Right kidney (tissue), 1 donor: ENCODE measurements at regions not wholly inside any gene's neighbourhood (a gene's known extent, or its start where the extent isn't known, plus 50 kb on each side); places are given as distances from the start of the nearest gene placed in this dataset.

Source experiments
- DNase-seq: peaks from one replicate; pipeline ENCODE4 v3.0.0-alpha.2; 2016

DNA sequence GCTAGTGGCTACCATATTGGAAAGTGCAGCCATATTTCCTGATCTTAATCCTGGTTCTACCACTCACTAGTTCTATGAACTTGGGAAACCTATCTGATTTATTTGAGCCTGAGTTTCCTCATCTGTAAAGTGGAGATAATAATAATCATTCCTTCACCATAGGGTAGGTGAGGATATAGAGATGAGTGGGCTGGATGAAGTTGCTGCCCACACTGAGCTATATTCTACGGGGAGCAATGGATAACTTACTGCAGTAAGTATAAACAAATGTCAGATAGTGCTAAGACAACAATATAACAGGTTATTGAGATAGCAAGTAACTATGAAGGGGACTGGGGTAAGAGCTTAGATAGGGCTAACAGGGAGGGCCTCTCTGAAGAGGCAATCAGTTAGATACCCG is 251.5 kb upstream of the ADAMTS9 start:
- DNase-seq: no peak

DNA sequence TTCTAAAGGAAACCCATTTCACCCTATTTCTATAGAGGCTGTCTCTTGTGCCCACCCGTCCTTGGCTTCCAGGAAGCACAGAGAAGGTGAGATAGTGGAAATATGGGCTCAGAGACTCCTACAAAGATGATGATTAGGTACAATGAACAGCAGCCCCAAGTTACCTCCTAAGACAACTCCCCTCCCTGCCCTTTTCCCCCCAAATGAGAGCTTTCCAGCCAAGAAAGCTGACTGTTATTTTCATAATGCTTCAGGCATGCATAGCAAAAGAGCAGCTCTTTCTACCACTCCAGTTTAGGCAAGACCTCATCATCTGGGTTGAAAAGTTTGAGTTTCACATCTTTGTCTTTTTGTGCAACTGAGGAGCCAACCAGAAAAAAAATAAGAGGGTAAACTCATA is 248.8 kb upstream of the ADAMTS9 start:
- no peak for DNase-seq

DNA sequence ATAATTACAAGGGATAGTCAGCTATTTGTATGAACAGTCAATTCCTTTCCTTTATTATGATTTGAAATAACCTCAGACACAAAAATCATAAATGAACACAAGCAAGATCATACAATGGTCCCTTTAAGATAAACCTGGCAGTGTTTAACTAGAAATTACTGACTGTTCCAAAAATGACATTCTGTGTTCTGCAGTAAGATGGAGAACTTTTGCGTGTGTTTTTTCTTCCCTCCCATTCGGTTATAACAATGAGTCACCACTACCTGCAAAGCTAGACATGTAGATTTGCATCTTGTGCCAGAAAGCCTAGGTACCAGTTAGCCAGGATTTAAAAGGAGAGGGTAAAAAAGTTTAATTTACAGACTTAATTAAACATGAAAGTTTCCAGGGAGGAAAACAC is 248.2 kb upstream of the ADAMTS9 start:
- no peak for DNase-seq

DNA sequence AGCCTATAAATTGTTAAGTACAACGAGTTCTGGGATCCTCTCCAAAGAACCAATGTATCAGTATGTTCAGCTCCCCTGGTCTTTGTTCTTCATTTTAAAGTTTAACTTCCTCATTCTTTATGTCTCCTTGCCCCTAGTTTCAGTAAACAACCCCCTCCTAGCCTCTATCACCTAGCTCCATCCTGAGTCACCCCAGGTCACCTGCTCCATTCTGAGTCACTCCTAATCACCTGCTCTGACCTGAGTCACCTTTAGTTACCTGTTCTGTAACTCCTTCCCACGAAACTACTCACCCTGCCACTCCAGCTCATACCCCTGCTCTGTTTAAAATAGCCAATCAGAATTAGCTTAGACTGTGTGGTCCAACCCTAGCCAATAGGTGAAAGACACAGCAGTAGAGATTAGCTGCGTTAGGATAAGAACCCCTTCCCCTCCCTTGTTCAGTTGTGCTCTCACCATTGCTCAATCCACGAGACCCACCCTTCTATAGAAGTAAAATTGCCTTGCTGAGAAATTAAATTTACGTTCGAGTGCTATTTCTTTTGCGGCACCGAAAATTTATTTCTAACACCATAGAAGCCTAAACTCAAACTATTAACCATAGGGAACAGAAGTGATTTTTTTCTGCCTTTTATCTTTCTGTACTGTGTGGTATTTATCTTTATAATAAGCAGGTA is 245.0 kb upstream of the ADAMTS9 start:
- no peak for DNase-seq

DNA sequence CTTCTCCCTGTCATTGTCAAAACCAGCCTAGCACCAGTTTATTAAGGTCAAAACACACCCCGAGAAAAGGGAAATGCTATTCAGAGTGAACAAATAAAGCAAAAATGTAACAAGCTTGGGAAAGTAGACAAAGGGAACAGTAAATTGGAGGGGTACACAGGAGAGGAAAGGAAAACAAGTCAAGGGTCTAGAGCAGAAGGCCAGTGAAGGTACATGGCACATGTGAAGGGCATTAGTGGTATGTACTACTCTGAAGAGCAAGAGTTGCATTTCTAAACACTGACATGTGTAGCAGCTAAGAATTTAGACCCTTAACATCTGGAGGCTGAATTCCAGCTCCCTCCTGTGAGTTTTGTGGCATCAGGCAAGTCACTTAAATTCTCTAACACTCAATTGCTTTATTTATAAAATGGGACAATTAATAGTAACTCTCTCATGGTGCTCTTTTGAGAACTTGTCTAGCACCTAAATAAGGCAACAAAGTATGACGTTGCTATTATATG is 244.3 kb upstream of the ADAMTS9 start:
- no peak for DNase-seq

DNA sequence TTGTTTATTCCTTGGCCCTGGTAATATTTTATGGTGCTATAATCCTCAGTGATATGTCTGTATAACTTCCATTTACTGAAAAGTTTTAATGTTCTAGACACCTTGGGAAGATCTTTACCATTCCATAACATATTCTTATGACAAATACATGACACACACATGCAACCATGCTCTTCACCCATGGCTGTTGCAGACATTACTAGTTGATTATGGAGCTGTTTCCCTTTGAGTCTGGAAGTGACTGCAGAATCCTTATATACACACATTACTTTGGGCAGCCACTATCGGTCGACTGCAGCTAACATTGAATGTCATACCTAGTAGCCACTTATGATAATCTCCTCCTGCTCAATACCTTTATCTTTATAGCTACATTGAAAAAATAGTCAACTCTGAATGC is 243.1 kb upstream of the ADAMTS9 start:
- DNase-seq: no peak

DNA sequence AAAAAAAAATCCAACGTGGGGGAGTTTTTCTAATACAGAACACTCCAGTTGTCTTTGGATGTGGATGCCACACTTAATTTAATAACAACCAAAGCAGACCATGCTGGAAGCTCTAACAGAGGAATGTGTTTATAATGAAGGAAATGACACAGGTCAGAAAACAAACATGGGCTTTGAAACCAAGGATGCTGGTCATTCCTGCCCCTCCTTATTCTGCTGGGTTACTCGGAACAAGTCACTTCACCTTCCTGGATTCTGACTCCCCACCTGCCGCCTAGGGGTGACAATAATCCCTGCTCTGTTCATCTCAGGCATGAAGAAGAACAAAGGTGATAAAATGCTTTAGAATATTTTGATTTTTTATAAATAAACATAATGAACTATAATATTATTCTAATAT is 240.9 kb upstream of the ADAMTS9 start:
- DNase-seq: no peak

DNA sequence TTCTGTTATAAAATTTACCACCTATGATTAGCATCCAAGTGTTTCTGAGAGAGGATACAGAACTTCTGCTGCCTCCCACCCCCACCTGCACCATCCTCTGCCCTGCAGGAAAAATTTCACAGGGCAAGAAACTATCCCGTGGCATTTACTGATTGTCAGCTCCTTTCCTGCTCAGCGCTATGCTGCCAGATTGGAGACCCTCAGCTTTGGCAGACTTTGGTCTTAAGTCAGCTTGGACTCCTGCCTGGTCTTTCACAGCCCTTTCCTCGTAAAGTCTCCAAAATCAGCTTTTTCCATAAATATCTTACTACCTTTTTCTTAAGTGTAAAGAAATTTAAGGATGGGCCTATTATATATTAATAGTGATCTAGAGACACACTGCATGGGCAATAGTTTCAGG is 239.9 kb upstream of the ADAMTS9 start:
- DNase-seq: no peak

DNA sequence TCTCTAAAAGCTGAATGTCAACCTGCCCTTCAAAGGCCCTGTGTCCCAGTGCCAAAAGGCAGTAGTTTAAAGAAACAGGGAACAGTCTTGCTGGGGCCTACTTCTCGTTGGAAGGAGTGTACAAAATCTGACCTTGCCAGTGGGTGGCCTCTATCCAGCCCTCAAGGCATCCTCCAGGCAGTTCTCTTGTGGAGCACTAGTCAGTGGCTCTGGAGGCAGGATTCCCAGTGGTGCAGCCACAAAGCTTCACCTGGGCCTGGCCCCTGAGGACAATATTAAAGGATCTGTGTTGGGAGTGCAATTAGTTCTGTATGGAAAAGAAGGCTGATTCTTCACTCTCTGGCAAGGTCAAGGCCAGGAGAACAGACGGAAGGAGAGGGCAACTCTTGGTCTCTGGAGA is 237.8 kb upstream of the ADAMTS9 start:
- DNase-seq: no peak

DNA sequence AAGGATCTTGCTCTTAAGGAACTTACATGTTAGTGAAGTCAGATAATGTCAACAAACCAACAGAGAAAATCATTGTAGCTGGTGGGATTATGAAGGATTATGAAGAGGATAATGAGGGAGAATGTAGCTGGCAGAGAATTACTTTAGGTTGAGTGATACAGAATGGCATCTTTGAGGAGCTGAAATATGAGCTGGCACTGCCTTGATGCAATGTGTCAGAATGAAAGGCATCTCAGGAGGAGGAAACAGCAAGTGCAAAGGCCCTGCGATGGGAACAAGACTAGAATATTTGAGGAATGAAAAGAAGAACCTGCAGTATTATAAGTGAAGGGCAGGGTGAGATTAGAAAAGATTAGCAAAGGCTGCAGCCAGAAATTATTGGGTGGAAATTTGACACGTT is 237.2 kb upstream of the ADAMTS9 start:
- DNase-seq: no peak

DNA sequence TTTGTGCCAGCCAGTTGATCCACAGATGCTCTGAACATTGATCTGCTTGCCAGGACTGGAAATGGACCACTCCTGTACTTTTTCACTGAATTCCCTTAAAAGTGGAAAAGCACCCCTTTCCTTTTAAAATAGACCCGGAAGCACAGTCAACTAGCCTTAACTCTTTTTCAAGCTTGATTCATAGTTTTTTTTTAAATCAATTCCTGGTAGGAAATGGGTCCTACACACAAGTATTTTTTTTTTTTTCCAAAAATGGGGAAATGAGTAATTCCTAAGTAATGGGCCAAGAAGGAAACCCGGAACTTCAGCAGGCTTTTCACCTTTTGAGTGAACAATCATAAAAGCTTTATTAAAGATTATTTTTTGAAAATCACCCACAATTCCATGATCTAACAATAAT is 234.4 kb upstream of the ADAMTS9 start:
- no peak for DNase-seq

DNA sequence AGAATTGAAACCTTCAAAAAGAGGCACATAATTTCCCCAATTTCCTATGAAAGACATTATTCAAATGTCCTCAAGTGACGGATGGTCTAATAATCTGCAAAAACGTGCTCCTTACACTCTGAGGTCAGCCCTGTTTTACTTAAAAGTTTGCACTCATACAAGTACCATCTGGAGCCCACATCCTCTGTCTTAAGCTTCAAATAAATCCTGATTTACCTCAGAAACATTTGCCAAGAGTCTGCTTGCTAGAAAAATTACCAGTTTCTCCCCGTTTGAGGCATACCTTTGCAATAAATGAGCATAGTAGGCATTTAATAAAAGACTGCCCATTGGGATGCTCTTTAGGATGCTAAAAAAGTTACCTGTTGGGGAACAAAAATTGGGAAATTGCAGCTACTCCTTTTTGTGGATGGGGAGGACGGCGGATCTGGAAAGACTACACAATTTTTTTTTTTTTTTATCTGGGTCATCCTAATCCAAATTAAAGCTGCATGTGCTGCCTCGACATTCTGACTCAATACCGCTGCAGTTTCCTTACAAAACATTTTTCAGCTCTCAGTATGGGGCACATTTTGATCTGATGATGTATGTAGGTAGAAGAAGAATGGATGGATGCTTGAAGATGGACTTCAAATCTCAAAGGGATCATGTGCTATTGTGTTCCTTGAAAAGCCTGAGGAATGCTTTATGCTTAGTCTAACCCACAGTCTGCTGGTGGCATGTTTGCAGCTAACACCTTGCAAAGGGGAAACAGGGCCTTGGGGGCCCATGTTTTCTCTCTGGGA is 233.7 kb upstream of the ADAMTS9 start:
- DNase-seq: no peak

DNA sequence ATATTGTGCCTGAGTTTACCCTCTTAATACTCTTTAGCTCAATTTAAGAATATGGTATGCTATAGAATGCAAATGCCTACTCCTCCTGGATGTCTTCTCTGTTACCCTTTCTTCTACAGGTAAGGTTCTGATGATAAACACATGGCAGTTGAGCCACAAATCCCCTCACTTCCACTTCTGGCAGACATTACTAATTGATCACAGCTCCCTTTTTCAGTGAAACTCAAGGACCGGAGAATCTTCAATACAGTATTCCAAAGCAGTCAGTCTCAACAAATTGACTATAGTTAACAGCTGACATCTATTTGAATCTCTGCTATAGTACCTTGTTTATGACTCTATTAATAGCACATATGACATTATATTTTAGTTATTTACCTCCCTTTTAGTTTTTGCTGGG is 232.1 kb upstream of the ADAMTS9 start:
- no peak for DNase-seq

DNA sequence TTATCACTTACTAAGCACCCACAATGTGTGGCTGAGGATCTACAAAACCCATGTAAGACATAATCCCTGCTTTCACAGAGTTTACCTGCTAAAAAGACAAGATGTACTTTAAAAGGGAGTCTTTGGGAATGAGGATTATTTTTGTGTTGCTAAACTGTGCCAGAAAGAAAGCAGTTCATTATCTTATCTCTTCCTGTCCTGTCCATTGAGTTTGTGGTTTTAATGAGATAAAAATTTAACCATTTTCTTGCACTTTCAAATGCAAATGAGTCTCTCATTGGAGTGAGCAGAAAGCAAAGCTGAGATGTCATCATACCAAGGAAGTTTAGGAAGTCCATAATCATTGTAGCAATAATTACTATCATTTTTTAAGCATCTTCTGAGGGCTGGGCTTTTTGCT is 231.2 kb upstream of the ADAMTS9 start:
- DNase-seq: no peak

DNA sequence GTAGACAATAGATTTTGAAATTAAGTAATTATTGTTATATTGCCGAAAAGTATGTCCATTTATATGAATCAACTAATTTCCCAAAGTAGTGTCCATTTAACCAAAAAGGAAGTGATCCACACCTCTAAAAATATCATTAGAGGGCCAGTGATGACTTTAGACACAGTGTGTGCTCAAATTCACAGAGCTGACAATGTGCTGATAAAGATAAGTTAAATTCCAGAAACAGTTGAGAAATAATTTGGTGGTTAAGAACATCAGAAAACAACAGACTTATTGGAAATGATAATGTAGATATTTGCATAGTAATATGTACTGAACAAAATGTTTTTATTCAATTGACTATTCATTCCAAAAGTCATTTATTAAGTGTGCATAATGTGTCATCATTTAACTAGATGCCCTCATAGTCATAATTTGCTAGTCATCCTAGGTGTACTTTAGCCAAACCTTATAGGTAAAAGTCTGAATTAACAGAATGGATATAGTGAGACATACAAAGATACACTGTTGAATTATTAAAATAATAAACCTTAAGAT is 230.2 kb upstream of the ADAMTS9 start:
- no peak for DNase-seq

DNA sequence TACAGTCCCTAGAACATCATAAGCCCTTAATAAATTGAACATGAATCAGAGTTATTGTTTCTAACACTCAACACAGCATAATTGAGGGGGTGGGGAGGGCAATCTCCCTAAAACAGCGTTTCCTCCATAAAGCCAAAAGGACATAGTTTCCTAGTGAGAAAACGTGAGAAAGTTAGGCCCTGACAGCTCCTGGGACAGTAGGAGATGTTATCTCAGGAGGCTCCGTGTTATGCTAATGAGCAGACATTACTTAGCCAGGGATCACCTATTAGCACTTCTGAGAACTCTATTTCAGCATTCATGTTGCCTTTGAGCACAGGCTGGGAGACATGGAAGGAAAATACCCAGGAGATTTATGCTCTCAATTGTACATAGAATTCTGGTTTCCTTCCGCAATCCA is 229.1 kb upstream of the ADAMTS9 start:
- no peak for DNase-seq

DNA sequence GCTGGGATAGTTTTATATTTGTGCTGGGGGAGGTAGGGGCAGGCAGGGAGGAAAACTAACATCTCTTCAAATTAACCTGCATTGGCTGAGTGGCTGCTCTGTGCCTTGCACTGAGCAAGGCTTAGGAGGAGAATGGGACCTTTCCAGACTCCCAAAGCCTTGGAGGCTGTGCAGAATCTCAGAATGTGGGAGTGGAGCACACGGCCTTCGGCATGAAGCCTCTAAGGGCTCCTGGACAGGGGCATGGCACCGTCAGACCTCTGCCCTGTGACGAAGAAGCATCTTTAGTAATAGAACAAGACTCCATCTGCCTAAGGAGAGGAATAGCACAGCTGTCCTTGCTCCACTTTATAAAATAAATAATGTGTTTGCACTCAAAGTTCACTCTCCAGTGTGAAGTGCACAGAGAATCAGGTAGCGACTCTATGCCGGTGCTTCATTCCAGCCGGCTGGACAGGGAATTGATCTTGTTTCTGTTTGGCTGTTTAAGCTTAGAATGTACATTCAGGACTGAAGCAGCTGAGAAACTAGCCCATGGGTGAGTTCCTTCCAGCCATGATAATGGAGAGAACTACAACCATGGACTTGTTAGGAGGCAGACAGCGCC is 228.5 kb upstream of the ADAMTS9 start:
- no peak for DNase-seq

DNA sequence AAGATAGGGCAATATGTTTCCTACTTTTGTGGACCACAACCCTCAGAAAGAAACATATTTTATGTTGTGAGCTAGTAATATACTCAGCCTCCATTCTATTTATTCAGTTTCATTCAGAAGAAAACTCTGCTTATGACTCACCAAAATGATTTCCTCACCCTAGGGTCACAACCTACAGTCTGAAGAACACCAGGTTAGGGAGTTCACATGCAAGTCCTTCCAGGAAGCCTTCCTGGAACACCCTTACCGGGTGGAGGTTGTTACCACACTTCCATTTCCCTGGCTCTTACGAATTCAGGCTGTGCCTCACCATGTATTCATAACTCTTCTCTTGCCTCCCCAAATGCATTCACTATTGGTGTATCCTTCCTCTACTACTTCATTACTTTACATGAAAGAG is 228.0 kb upstream of the ADAMTS9 start:
- no peak for DNase-seq

DNA sequence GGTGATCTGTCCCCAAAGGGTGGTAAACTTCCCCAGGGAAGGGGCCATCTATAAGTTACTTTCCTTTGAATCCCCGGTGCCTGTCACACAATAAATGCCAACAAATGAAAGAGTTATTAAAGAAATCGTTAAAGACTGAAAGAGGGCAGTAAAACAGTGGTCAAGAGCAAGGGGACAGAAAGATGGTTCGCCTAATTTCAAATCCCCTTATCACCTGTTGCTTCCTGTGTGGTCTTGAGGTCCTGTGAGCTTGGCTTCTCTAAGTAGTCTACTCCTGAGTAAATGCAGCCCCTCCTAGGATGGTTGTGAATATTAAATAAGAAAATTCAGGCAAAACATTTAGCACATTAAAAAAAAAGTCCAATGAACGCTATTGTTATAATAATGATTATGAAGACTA is 225.7 kb upstream of the ADAMTS9 start:
- DNase-seq: no peak

DNA sequence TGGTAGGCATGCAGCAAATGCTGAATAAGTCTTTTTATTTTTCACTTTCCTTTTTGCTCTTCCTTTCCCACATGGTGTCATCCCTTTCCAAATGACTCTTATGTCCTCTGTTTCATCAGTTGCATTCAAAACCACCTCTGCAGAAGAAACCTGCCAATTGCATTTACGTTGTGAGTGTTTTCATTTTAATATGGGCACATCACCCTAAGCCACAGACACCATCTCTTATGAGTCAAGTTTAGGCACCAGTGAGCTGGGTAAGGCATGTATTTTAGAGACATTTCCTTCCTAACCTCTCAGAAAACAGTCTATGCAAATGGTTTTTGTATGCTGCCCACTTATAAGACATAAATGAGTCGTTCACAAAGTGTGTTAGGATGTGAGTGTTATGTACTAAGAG is 223.3 kb upstream of the ADAMTS9 start:
- DNase-seq: no peak

DNA sequence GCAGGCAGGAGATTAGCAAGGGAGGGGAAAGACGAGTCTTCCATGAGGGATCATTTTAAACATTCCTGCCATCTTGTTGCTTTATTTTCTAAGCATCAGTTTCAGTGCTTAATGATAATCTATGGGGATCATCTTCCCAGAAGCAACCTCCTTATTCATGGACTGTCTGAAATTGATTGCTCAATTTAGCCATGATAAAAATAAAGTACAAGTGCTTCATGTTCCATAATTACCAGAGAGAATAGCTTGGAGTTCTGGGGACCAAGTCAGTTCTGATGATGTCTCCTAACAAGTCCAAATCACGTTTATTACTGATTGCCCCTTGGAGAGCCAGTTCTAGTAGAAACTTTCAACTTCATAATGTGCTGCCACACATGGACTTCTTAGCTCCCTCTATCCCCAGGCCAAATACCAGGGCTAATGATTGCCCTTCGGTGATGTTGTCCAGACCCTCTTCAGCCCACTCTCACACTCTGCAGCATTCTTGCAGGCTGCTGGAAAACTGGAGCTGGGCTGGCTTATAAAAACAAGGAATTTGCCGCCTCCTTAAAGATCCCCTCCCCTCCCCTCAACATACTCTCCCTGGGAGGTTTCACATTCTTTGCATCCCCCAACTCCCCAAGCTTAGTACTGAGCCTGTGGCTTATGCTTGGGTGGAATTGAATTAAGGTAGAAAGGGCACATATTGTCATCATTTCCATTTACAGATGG is 222.1 kb upstream of the ADAMTS9 start:
- no peak for DNase-seq

DNA sequence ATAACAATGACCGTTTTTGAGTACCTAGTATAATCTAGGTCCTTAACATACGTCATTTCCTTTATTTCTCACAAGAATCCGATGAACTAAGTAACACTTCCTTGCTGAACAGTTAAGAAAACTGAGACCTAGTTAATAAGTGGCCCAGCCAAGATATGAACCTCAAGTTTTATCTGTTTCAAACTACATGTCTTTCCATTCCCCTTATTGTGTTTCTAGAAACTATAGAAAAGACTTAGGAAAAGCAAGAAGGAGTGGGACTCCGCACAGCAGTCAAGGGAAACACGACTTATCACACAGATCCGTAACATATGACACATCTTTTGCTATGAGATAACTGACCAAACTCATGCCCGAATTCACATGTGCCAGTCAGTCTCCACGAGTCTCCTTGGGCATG is 221.2 kb upstream of the ADAMTS9 start:
- DNase-seq: no peak

DNA sequence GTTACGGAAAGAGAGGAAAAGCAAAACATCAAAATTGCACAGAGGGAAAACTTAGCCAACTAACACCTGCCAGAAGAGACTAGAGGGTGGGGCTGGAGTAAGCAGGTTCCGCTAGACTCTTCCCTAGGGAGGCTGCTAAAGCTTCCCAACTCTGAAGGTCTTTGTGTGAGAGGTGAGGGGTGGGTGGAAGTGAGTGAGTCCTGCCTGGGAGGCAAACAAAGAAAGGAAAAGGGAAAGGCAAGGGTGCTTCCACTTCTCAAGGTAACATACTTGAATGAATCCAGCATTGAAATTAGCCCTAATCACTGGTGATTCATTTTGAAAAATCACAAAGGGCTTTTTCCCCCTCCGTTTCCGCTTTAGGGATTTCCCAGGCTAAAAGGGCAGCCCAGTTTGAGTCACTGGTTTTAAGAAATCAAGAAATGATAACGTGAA is 220.5 kb upstream of the ADAMTS9 start:
- no peak for DNase-seq
